ENCODE measurements at regions not wholly inside any gene's neighbourhood (a gene's known extent, or its start where the extent isn't known, plus 50 kb on each side); places are given as distances from the start of the nearest gene placed in this dataset.

- TF ChIP-seq CTCF (conservative IDR thresholded peaks at IDR 0.05; ENCODE audit: low read depth, low read length): no peak
- no peak for TF ChIP-seq EZH2 (IDR thresholded peaks at IDR 0.05; ENCODE audit: low read length, unreplicated experiment)
- no peak for TF ChIP-seq EZH2phosphoT487 (IDR thresholded peaks at IDR 0.05; ENCODE audit: borderline replicate concordance, low read length)
Observed at GRCh38 chr1:218658899-218659298, 313.8 kb downstream of the TGFB2 start.
